ENCODE measurements at regions not wholly inside any gene's neighbourhood (a gene's known extent, or its start where the extent isn't known, plus 50 kb on each side); places are given as distances from the start of the nearest gene placed in this dataset.

DNA sequence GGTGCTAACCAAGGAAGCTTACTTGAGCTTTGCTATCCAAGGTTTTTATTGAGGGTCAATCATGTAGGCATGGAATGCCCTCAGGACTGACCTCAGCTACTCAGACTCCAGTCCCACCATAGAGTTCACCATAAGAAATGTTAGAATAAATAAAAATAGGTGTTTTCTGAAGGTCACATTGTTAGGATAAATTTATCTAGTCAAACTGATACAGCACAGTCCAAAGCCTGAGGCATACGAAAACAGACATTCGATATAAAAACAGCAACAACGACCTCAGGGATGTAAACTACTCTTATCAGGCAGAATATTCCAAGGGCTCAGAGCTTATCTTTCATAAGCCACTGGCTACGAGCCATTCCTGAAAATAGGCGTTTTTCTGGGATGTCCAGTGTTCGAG lies 690.6 kb downstream of the MCTP2 start (continued):
- TF ChIP-seq, protein P1, sequence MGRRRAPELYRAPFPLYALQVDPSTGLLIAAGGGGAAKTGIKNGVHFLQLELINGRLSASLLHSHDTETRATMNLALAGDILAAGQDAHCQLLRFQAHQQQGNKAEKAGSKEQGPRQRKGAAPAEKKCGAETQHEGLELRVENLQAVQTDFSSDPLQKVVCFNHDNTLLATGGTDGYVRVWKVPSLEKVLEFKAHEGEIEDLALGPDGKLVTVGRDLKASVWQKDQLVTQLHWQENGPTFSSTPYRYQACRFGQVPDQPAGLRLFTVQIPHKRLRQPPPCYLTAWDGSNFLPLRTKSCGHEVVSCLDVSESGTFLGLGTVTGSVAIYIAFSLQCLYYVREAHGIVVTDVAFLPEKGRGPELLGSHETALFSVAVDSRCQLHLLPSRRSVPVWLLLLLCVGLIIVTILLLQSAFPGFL (CRISPR knock-in tag; IDR thresholded peaks at IDR 0.05) = no peak

DNA sequence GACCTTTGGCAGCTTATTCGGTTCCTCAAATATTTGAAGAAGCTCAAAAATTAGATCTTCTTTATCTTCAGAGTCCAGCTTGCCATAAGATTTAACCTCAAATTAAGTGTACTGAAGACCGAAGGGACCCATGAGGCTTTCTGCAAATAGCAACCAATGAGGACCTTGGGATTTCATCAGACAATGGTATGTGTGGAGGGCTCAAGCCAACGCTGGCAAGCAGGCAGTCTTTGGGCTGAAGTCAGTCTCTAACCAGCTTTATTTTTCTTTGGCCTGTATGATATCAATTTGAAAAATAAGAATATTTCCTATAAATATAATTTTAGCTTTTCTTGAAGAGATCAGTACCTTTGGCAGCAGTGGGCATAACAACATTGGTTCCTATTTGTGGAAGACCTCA lies 692.7 kb downstream of the MCTP2 start:
- BruUV-seq (replicated peaks) = no TSS peak
- Histone ChIP-seq H3K4me3 (replicated peaks in 1 of 3; ENCODE audit: insufficient read depth in 1 of 3, low read depth in 2 of 3, low read length in 3 of 3) (no peak overlapping the region), H4K20me1 (ENCODE audit: insufficient read depth, low read length) (no peaks in the 10 kb centered on the region), H3K4me1 (ENCODE audit: insufficient read depth, low read length) (no peaks in the 10 kb centered on the region), H3K9ac (ENCODE audit: insufficient read depth, low read depth, low read length) (no peak overlapping the region), H3K36me3 (replicated peaks in 1 of 2; ENCODE audit: control insufficient read depth in 1 of 2, insufficient read depth in 2 of 2, low read length in 2 of 2) (no peaks in the 10 kb centered on the region), H3K4me2 (ENCODE audit: low read depth, low read length) (no peak overlapping the region), H2AFZ (ENCODE audit: low read length) (no peak overlapping the region), H3K9me3 (ENCODE audit: low read length) (peaks cover 84% of the 10 kb centered on the region), H3K27me3 (ENCODE audit: control insufficient read depth in 1 of 2, insufficient read depth in 2 of 2, low read length in 2 of 2) (no peaks in the 10 kb centered on the region), H3K79me2 (ENCODE audit: insufficient read depth, low read length) (no peaks in the 10 kb centered on the region), H3K27ac (ENCODE audit: extremely low read length, insufficient read depth, low read length) (no peak overlapping the region)
- ATAC-seq (no peak), FAIRE-seq (no peak), DNase-seq (ENCODE audit: low spot score) (no peak)
- in situ Hi-C loops (cut with HindIII; ENCODE audit: extremely low pct_ligation_motif_present, low pct_unique_long_range_greater_than_20kb) = no loop called here
- 0% methylated on average over 3 of the region's 3 CpGs for WGBS (ENCODE audit: low lambda C conversion rate)
- CTCF ChIA-PET (ENCODE audit: low intra/inter-chr PET ratio, low total read pairs) = no interaction called here
- POLR2A ChIA-PET = no interaction called here
- intact Hi-C loops (cut with micrococcal nuclease; ENCODE audit: unreplicated experiment) = no loop called here
- TF ChIP-seq NFE2L2 (IDR thresholded peaks at IDR 0.05; ENCODE audit: low read length) = no peak
- no peak for TF ChIP-seq ZBTB20 (CRISPR knock-in tag; IDR thresholded peaks at IDR 0.05; ENCODE audit: borderline replicate concordance, low read depth)
- TF ChIP-seq SMARCC2 (IDR thresholded peaks at IDR 0.05) = no peak
- TF ChIP-seq CREB1 (IDR thresholded peaks at IDR 0.05) = no peak
- TF ChIP-seq CREB1 (CRISPR knock-in tag; IDR thresholded peaks at IDR 0.05) = no peak
- TF ChIP-seq, protein P2, sequence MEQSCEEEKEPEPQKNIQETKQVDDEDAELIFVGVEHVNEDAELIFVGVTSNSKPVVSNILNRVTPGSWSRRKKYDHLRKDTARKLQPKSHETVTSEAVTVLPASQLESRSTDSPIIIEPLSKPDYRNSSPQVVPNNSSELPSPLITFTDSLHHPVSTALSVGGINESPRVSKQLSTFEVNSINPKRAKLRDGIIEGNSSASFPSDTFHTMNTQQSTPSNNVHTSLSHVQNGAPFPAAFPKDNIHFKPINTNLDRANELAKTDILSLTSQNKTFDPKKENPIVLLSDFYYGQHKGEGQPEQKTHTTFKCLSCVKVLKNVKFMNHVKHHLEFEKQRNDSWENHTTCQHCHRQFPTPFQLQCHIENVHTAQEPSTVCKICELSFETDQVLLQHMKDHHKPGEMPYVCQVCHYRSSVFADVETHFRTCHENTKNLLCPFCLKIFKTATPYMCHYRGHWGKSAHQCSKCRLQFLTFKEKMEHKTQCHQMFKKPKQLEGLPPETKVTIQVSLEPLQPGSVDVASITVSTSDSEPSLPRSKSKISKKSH (CRISPR knock-in tag; IDR thresholded peaks at IDR 0.05; ENCODE audit: borderline replicate concordance) = no peak
- TF ChIP-seq, protein P3, sequence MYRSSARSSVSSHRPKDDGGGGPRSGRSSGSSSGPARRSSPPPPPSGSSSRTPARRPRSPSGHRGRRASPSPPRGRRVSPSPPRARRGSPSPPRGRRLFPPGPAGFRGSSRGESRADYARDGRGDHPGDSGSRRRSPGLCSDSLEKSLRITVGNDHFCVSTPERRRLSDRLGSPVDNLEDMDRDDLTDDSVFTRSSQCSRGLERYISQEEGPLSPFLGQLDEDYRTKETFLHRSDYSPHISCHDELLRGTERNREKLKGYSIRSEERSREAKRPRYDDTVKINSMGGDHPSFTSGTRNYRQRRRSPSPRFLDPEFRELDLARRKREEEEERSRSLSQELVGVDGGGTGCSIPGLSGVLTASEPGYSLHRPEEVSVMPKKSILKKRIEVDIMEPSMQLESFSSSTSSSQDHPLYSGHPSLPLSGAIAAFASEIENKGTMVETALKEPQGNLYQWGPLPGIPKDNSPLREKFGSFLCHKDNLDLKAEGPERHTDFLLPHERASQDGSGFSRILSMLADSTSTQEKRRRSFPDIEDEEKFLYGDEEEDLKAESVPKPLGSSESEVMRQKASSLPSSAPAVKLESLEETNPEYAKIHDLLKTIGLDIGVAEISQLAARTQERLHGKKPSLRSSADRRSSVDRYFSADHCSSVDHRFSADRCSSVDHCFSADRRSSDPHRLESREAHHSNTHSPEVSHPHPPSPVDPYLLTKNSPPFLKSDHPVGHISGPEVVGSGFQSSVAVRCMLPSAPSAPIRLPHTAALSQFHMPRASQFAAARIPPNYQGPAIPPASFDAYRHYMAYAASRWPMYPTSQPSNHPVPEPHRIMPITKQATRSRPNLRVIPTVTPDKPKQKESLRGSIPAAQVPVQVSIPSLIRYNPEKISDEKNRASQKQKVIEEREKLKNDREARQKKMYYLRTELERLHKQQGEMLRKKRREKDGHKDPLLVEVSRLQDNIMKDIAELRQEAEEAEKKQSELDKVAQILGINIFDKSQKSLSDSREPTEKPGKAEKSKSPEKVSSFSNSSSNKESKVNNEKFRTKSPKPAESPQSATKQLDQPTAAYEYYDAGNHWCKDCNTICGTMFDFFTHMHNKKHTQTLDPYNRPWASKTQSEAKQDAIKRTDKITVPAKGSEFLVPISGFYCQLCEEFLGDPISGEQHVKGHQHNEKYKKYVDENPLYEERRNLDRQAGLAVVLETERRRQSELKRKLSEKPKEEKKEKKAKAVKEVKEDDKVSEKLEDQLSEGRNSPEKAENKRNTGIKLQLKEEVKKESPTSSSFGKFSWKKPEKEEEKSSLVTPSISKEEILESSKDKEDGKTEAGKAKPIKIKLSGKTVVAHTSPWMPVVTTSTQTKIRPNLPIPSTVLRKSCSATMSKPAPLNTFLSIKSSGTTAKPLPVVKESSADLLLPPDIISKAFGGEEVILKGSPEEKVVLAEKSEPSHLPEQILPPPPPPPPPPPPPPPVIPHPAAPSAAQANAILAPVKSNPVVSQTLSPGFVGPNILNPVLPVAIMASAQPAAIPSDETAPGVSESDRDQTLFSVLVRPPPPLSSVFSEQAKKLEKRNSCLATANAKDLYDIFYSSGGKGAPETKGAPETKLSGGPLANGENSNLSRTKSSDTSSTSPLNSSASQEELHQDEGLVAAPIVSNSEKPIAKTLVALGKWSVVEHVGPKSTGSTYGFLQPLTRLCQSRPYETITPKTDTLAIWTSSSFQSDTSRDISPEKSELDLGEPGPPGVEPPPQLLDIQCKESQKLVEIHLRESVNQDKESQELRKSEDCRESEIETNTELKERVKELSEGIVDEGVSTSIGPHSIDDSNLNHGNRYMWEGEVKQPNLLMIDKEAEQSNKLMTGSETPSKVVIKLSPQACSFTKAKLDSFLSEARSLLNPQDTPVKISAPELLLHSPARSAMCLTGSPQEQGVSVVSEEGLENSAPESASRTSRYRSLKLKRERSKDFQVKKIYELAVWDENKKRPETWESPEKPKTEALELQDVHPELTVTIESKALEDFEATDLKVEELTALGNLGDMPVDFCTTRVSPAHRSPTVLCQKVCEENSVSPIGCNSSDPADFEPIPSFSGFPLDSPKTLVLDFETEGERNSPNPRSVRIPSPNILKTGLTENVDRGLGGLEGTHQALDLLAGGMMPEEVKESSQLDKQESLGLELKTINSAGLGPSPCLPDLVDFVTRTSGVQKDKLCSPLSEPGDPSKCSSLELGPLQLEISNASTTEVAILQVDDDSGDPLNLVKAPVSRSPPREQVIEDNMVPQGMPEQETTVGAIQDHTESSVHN (CRISPR knock-in tag; IDR thresholded peaks at IDR 0.05) = no peak
- no peak for TF ChIP-seq ZNF282 (IDR thresholded peaks at IDR 0.05; ENCODE audit: partially characterized antibody)
- TF ChIP-seq, protein P4, sequence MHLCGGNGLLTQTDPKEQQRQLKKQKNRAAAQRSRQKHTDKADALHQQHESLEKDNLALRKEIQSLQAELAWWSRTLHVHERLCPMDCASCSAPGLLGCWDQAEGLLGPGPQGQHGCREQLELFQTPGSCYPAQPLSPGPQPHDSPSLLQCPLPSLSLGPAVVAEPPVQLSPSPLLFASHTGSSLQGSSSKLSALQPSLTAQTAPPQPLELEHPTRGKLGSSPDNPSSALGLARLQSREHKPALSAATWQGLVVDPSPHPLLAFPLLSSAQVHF (CRISPR knock-in tag; IDR thresholded peaks at IDR 0.05) = no peak
